ENCODE measurements at regions not wholly inside any gene's neighbourhood (a gene's known extent, or its start where the extent isn't known, plus 50 kb on each side); places are given as distances from the start of the nearest gene placed in this dataset.

DNA sequence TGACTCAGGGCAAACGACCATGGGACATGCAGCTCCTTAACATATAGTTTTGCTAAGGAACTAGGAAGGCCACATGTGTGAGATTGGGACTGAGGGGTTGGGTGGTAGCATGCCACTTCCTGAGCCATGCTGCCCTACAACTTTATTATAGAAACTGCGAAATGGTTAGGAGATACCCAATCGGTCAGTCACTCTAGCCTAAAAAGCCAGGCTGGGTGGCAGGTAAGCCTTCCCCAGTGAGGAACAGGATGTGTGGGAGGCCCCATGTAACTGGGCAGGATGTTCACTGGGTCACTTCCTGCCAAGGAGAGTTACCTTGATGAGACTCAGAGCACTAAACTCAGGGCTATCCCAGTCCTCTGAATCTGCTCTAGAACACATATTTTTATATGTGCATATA lies 123.5 kb downstream of the MAP3K7 start:
- peak in 1 of 2 experiments; percentile 62 for DNase-seq

DNA sequence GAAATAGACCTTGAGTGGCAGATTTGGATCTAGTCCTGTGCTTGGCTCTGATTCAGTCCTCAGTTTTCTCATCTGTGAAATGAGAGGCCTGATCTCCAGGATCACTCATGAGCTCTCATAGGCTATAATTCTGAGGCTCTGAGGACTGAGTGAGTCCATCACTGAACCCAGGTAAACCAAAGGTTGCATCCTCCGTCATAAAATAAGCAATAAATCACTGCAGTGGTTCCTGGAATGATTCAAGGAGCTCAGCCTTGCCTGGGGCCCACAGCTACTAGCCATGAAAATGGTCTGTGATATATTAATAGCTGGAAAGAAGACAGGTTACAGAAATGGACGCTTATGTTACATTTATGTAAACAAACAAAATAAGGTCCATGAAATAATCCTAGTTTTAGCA lies 124.8 kb downstream of the MAP3K7 start:
- DNase-seq = no peak

DNA sequence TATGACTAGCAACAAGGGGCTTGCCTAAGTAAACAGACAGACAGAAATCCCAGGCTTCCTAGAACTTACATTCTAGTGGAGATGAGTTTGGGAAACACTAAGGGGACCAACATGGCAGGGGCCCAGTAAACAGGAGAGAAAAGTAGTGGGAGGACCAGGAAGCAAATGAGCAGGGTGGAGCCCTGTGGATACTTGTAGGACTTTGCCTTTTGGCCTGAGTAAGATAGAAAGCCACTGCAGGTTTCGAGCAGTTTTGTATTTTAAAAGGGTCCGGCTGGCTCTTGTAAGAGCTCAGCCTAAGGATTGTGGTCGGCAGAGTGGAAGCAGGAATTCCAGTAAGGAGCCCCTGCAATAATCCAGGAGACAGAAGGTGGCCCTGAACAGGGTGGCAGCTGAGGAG lies 125.5 kb downstream of the MAP3K7 start:
- no peak for DNase-seq

DNA sequence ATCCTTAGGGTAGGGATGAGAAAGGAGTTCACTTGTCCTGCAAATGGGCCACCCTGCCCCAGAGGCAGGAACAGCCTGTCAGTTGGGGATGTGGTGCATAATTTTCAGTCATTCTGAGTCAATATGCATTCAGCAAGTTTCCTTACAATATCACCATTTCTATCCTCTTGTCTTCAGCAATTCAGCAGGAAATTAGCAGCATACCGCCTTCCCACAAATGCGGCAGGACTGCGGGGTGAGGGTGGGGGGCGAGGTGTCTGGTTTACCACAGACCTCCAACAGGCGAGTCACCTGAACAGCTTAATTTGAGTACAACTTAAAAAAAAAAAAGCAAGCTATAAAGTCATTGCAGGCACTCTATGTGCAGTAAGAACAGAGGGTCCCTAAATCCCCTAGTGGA lies 126.8 kb downstream of the MAP3K7 start:
- DNase-seq = peak; percentile 78 to 79

DNA sequence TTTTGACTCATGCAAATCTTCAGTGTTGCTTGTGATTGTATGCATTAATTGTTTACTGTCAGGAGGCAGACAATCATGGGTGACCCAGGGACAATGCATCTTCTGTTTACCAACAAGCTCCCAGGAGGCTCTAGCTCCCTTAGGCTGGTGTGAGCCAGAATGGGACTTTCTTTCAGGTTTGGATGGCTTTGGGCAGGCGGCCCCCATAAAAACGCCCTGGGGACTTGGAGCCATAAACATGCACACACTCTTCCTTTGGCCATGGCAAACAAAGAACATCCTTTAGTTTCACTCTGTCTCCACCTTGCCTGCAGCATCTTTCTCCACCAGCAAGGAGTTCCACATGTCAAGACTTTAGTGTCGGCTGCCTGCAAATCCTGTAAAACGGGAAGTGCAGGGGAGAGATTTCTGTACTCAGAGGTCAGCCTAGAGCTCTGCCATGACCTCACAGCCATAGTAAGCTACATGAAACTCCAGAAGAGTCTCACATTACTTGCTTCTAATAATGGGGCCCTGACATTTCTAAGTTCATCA lies 127.6 kb downstream of the MAP3K7 start:
- DNase-seq = no peak

DNA sequence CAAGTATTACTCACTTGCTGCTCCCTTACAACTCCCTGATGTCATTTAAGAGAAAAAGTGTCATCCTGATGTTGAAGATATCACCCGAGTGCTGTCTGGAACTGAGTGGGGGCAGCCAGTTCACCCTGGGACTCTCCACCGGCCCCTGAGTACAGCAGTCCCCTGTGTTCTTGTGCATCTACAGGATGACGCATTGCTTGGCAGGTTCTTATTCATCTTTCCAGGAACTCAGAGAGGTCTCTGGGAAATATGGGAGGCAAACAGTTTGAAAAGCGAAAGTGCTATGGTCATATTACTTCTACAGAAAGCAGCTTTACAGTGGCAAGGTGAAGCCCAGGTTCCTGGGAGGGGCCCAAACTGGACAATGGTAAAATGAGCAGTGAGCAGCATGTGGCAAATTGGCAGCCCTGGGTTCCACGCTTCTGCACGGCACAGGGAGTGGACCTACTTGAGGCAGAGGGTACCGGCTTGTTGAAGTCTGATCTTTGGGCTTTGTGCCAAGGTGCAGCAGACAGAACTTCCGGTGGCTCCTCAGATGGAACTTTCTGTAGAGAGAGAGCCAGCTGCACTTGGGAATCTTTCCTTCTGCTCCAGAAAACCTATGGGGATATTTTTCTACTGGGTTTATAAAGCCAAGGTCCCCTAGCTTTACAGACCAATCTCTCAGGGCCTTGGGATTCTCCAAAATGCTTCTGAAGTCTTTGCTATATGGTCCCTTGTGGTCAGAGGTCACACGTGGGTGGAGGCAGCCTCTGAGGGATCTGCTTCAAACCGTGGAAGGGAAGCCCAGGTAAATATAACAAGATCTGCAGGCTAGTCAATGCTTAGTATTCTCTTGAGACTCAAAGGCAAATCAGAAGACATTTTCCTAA lies 128.3 kb downstream of the MAP3K7 start:
- peak; percentile 83 to 87 for DNase-seq

DNA sequence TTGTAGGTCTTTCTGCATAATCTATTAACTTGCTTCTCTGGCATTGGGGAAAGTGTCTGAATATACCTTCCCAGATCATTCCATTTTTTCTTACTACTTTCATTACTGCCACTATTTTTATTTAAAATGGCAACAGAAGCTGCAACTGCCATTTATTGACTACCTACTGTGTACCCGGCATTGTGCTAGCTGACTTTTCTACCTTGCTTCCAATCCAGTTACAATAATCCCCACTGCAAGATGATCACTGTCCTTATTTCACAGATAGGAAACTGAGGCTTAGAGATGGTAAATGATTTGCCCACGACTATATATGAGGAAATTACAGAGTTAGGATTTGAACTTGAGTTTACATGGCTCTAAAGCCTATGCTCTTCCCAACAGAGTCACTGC lies 129.0 kb downstream of the MAP3K7 start:
- DNase-seq = no peak

DNA sequence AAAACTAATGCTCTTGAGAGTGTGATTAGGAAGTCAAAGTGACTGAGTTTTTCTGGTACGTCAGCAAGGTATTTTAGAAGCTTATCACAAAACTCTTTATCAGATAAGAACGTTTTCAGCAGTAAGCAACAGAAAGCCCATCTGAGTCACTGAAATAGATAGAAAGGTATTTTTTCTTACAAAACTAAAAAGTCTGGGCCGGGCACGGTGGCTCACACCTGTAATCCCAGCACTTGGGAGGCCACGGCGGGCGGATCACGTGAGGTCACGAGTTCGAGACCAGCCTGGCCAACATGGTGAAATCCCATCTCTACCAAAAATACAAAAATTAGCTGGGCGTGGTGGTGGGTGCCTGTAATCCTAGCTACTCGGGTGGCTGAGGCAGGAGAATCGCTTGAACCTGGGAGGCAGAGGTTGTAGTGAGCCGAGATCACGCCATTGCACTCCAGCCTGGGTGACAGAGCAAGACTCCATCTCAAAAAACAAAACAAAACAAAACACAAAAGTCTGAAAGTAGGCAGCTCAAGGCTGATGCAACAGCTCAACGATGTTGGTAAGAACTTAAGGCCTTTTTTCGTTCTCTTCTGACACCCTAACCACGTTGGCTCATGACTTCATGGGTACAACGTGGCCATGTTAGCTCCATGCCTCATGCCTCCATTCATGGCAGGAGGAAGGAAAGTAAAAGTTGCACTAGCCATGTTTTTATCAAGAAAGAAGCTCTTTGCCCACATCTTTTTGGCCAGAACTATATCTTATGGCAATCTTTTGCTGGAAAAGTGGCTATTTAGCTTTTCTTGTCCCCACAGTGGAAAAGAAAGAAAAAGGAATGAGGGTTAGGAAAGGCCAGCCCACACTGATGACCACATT lies 129.6 kb downstream of the MAP3K7 start:
- DNase-seq = peak; percentile 60 to 68

DNA sequence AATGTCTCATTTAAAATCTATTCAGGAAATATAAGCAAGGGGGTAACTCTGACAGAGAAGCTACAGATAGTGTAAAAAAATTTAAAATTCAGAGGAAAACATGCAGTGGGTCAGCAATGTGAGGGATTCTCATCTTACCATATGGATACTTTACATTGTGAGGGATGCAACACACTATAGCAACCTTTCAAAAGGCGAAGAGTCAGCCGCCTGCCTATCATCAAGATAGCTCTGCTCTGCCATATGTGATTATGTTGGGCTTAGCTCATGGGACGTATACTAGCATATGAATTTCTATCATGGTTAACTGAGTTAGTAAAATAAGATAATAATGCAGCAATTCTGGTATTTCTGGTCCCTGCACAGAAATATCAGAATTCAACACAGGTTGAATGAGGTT lies 130.9 kb downstream of the MAP3K7 start:
- DNase-seq = no peak

DNA sequence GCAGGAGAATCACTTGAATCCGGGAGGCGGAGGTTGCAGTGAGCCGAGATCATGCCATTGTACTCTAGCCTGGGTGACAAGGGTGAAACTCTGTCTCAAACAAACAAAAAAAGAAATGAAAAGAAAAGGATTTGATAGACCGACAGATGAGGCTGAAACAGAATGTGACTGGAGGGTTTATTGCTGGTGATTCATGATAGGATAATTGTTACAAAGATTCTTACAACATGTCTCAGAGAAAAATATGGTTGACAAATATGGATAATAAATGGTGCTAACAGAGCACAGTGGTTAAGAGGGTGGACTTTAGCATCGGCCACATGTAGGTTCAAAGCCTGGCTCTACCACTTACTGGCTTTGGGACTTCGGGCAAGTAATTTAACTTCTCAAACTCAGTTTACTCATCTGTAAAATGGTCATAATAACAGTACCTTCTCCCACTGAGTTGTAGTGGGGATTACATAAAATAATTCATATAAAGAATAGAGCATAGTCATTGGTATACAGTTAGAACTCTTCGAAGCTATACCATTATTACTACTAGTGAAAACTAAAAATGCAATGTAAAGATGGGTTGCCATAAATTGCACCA lies 131.9 kb downstream of the MAP3K7 start:
- DNase-seq = no peak

DNA sequence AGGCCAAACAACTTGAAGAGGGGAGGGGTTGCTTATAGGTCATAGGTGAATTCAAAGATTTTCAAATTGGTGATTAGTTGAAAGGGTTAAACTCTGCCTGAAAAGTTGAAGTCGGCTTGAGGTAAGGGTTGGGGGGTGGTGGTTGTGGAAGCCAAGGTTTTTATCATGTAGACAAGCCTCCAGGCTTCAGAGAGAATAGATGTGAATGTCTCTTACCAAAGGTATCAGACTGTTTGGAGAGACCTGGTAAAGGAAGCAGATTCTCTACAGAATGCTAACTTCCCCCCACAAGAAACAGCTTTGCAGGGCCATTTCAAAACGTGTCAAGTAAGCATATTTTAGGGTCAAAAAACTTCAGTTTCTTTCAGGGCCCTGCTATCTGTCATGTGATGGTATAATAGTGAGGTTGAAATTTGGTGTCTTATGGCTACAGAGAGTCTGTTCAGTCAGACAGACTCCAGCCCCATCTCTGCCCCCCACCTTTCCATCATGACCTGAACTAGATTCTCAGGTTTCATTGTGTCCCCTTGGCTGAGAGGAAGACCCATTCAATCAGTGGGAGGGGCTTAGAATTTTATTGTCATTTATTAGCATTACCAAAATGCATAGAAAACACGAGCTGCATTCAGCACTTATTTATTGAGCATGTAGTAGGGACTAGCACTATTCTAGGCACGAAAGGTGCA lies 136.5 kb downstream of the MAP3K7 start:
- no peak for DNase-seq

DNA sequence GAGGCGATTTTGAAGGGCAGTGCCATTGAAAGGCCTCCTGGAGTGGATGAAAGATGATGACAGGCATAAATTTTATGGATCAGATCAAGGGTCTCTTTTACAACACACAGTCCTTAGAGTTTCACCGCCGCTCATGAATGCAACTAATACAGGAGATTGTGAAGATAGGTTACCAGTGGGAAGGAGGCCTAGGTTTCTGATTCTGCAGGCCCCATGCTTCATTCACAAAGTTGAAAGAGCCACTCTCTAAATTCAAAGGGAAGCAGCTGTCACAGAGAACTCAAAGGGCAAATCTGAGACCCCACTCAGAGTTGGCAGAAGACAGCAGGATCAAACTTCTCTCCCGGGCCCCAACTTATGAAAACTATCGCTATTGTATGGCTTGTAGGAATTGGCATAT lies 137.6 kb downstream of the MAP3K7 start:
- no peak for DNase-seq

DNA sequence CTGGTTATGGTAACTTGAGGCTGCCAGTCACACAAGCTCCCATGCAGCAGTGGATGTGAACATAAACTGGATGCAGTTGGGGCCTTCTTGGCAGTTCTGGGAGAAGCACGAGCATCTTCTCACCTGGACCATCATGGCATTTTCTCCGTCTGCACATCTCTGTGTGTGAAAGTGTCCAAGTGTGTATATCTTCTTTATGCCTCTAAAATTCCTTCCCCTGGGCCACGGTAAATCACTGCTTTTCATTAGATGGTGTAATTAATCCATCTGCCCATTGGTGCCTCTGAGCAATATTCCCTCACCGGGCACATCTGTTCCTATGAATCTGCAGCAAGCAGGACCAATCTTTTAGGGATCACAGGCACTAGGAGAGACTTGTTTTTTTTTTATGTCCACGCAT lies 138.0 kb downstream of the MAP3K7 start:
- DNase-seq = no peak

DNA sequence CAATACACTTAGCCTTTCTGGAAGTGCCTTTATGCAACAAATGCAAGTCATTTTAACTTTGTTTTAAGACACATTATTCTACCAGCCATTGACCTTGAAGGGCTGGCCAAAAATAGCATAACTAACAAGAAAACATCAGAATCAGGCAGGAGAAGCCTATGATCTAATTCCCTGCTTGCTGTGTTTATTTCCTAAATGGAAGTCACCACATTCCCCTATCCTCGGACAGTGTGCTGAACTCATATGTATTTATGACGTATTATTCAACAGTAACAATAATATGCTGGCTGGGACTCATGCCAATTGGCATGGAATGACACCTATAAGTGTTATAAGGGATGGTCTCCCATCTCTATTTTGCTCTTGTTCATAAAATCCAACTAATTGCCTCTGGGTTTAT lies 140.7 kb downstream of the MAP3K7 start:
- no peak for DNase-seq

DNA sequence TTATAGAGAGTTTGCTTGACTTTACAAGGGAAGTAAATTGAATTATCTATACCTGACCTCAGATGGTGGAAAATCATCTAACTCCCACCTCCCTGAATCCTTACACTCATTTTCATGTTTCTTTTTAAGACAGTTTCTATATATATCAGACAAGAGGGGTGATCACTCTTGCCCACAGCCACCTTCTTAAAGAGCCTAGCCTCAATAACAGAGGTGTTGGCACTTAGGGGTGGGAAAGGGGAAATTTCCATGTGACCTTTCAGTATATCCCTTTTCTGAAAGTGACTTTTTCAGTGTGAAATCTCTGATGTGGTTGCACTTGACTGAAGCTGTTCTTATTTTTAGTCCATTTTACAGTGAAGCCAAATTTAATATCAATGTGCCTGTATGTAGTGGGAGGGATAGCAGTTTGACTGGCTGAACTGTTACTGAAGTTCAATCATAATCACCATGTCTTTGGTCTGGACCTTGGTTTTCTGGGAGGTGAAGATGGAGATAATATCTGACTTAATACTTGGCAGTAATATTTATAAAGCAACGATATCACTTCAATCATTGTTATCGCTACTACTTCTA lies 141.3 kb downstream of the MAP3K7 start:
- no peak for DNase-seq

DNA sequence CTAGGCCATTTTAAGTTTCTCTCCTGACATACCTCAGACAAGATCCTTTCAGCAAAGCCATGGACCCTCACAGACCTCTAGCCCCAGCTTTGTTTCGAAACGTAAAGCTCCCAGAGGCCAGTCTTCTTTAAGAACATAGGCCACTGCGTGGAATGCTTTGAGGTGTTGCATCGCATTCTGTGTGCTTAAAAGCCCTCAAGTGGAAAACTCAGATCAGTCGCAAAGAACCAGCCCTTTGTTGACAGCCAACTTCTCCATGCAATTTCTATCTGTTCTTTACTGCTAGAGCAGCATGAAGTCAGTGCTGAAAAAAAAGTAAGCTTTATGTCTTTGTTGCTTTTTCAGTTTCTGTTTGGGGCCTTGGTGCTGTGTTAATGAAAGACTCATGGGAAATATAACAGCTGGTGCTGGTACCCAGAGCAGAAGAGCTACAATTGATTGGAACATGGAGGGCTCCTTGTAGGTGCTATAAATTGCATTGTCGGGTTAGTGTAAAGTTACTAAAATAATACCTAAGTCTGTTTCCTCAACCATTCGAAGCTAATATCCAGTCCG lies 142.6 kb downstream of the MAP3K7 start:
- DNase-seq = no peak

DNA sequence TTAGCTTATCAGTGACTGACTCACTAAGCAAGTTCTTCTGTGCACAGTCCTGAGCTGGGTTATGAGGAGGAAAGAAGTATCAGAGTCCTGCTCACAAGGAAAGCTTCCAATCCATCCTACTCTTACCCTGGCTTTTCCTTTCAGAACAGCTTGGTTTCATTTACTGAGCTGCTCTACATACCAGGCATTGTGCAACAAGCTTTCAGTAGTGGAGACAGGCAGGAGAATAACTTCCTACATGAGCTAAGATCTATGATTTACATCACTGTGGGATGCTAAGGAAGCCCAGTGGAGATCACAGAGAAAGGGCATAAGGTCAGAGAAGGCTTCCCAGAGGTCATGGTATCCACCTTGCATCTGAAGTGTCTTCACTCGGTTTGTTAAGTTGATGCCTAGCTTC lies 144.5 kb downstream of the MAP3K7 start:
- no peak for DNase-seq

DNA sequence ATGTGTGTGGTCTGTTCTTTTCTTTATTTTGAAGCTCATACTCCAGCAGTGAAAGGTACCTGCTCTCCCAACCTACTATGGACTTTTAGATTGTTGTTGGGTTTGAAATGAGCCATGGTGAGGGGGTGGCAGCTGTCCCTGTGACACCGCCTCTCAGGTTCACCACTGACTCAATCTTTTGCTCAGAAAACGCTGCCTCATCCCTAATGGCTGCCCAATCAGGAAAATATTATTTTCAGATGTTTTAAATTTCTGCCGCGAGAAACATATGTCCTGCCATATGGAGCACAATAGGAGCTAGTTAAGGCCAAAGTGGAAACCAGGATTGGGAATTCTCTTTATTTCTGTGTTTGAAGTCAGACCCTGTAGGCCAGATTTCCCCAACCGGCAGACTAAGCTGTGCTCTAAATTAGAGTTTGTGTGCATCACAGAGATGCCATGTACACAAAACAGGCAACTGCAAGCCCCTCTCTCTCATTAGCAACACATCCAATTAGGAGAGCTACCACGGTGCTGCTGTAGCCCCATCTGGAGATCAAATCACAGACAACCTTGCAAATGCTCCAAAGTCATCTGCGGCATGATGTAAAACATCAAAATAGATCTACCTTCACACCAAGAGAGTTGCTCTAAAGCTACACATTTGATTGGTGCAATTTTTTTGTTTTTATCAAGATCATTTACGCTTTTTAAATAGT lies 144.1 kb upstream of the BACH2 start:
- DNase-seq = no peak

DNA sequence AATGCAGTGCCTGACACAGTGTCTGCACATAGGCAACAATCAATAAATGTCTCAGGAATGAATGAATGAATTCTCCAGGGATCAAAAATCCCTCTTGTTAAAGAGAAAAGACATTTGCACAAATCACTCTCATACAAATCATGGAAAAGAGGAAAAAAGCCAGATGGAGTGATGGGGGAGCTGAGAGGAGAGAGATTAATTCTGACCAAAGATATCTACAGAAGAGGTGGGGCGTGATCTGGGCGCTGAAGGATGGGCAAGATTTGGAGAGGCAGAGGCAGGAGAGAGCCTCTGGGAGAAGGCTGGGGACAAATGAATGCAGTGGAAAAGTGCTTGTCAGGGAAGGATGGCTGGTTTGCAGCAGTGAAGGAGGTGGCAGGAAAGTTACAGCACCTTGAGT lies 142.9 kb upstream of the BACH2 start:
- no peak for DNase-seq

DNA sequence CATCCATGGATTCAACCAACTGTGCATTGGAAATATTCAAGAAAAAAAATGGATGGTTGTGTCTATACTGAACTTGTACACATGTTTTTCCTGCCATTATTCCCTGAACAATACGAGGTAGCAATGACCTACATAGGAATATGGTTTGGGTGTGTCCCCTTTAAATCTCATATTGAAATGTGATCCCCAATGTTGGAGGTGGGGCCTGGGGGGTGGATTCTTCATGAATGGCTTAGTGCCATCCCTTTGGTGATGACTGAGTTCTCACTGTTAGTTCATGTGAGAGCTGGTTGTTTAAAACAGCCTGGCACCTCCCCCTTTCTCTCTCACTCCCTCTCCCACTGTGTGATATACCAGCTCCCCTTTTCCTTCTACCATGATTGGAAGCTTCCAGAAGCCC lies 139.8 kb upstream of the BACH2 start:
- no peak for DNase-seq

DNA sequence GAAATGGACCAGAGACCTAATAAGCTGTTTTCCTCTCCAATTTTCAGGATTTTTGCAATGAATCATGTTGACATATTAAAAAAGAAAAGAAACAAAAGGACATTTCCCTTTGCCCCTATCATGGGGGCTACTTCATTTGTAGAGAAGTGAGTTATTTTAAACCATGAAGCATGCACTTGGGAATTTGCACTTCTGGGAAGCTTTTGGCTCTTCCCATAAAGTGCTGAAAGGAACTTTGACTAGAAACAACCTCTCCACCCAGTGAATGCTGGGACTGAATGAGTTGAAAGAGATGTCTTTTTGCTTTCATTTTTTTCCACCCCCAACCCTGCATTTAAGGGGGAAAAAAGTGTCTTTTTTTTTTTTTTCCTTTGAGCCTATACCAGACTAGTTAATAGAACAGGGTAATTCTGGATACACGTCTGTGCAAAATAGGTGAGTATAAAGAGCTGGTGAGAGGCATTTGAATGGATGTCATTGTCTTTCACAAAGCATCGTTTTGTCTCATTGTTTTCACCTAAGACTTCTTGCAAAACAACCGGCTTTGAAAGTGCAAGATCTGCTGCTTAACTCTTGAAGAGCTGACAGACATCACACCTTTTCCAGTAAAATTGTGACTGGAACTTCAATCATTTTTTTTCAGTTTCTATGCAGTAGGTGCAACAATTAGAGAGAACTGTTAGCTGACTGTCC lies 138.7 kb upstream of the BACH2 start:
- DNase-seq = no peak
